SK-N-SH treated with all-trans-retinoic acid at 6 μM for 48 hours (cell line): ENCODE measurements at regions not wholly inside any gene's neighbourhood (a gene's known extent, or its start where the extent isn't known, plus 50 kb on each side); places are given as distances from the start of the nearest gene placed in this dataset.

Experiments
- ATAC-seq: fragments of 200-7000 bp; cut with Tn5 transposase; 3 replicates; pipeline ENCODE4 v1.9.1; 2020; ENCODE audit warnings: mild to moderate bottlenecking, moderate library complexity
- ARNTL ChIP-seq: fragments of 450-650 bp; formaldehyde crosslinking; IDR thresholded peaks from 2 replicates; pipeline ENCODE4 v1.5.0; 2020; ENCODE audit warnings: low read depth, mild to moderate bottlenecking, moderate library complexity, borderline replicate concordance
- BACH2 ChIP-seq: fragments of 250-450 bp; sonication (Bioruptor Pico); IDR thresholded peaks from 2 replicates; pipeline ENCODE4 v1.9.0; 2021; ENCODE audit warnings: mild to moderate bottlenecking, borderline replicate concordance
- CSDC2 ChIP-seq: fragments of 250-450 bp; sonication (Bioruptor Pico); IDR thresholded peaks from 2 replicates; pipeline ENCODE4 v1.5.0; 2020; ENCODE audit warnings: mild to moderate bottlenecking, moderate library complexity
- CSRNP3 ChIP-seq: fragments of 250-450 bp; sonication (Bioruptor Pico); IDR thresholded peaks from 2 replicates; pipeline ENCODE4 v1.5.1; 2021; ENCODE audit warnings: mild to moderate bottlenecking, moderate library complexity
- ESRRG ChIP-seq: fragments of 250-450 bp; sonication (Bioruptor Pico); IDR thresholded peaks from 2 replicates; pipeline ENCODE4 v1.6.1; 2021; ENCODE audit warnings: mild to moderate bottlenecking
- GLIS3 ChIP-seq: fragments of 250-450 bp; sonication (Bioruptor Pico); IDR thresholded peaks from 2 replicates; pipeline ENCODE4 v1.5.0; 2020; ENCODE audit warnings: mild to moderate bottlenecking, moderate library complexity
- ISL1 ChIP-seq: fragments of 250-450 bp; sonication (Bioruptor Pico); IDR thresholded peaks from 2 replicates; pipeline ENCODE4 v2.1.2; 2022; ENCODE audit warnings: mild to moderate bottlenecking, moderate library complexity
- OSR1 ChIP-seq: fragments of 250-450 bp; sonication (Bioruptor Pico); IDR thresholded peaks from 2 replicates; pipeline ENCODE4 v1.8.0; 2022; ENCODE audit warnings: moderate library complexity, mild to moderate bottlenecking, inconsistent platforms
- POU6F1 ChIP-seq: fragments of 250-450 bp; sonication (Bioruptor Pico); IDR thresholded peaks from 2 replicates; pipeline ENCODE4 v1.8.0; 2021; ENCODE audit warnings: low read depth, mild to moderate bottlenecking, moderate library complexity, borderline replicate concordance
- RARB ChIP-seq: fragments of 250-450 bp; sonication (Bioruptor Pico); IDR thresholded peaks from 2 replicates; pipeline ENCODE4 v1.8.0; 2021; ENCODE audit warnings: mild to moderate bottlenecking, moderate library complexity
- SNAI2 ChIP-seq: fragments of 250-450 bp; sonication (Bioruptor Pico); IDR thresholded peaks from 2 replicates; pipeline ENCODE4 v1.5.0; 2020; ENCODE audit warnings: mild to moderate bottlenecking, moderate library complexity
- TOX ChIP-seq: fragments of 250-450 bp; sonication (Bioruptor Pico); IDR thresholded peaks from 2 replicates; pipeline ENCODE4 v1.8.0; 2021; ENCODE audit warnings: mild to moderate bottlenecking, moderate library complexity, borderline replicate concordance
- TSHZ2 ChIP-seq: fragments of 250-450 bp; sonication (Bioruptor Pico); IDR thresholded peaks from 2 replicates; pipeline ENCODE4 v1.5.0; 2020; ENCODE audit warnings: mild to moderate bottlenecking, moderate library complexity
- ZC3H10 ChIP-seq: fragments of 250-450 bp; sonication (Bioruptor Pico); IDR thresholded peaks from 2 replicates; pipeline ENCODE4 v1.5.1; 2021; ENCODE audit warnings: mild to moderate bottlenecking, moderate library complexity
- ZFP3 ChIP-seq: fragments of 250-450 bp; sonication (Bioruptor Pico); IDR thresholded peaks from 2 replicates; pipeline ENCODE4 v1.5.0; 2020; ENCODE audit warnings: mild to moderate bottlenecking, moderate library complexity
- ZFP30 ChIP-seq: fragments of 450-650 bp; formaldehyde crosslinking; IDR thresholded peaks from 2 replicates; pipeline ENCODE4 v1.5.0; 2022; ENCODE audit warnings: mild to moderate bottlenecking, moderate library complexity
- ZNF565 ChIP-seq: fragments of 450-650 bp; formaldehyde crosslinking; conservative IDR thresholded peaks from 2 replicates; pipeline ENCODE4 v1.5.0; 2020; ENCODE audit warnings: low read depth, mild to moderate bottlenecking, moderate library complexity
- ZNF70 ChIP-seq: fragments of 450-650 bp; formaldehyde crosslinking; IDR thresholded peaks from 2 replicates; pipeline ENCODE4 v1.5.0; 2020; ENCODE audit warnings: mild to moderate bottlenecking, moderate library complexity
- ZNF8 ChIP-seq: fragments of 450-650 bp; formaldehyde crosslinking; IDR thresholded peaks from 2 replicates; pipeline ENCODE4 v1.5.0; 2020; ENCODE audit warnings: mild to moderate bottlenecking, moderate library complexity
- TF ChIP-seq, protein P1 (sequence below): fragments of 250-450 bp; sonication (Bioruptor Pico); IDR thresholded peaks from 2 replicates; pipeline ENCODE4 v1.8.0; 2020; ENCODE audit warnings: mild to moderate bottlenecking, moderate library complexity, borderline replicate concordance

DNA sequence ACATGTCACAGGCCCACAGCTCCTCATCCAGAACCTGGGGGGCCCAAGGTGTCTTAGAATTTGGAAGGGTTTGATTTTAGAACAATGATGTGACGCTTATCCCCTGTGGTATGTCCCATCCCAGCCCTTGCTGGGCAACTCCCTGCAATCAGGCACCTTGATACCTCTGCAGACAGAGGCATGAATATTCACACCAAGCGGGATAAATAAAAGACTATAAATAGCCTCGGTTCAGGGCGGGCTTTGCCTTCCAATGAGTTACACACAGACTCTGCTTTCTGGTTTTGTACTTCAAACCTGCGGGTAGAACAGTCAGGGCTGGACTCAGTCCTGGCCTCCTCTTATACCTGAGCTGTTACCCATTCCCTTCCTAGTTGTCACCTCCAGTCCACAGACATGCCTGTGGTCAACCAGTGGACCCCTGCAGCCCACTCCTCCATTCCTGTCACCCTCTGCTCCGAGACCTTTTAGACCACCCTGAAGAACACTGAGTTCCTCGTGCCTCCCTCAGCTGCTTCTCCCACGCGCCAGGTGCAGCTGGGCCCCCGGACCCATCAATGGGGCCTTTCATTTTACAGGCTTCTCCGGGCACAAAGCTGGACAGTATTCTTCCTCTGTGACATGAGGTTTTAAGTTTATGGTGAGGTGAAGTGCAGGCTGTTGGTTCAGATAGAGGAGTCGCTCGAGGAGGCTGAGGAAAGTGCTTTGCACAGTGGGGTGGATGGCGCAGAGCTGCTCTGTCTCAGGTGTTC is 120.1 kb upstream of the TNR start:
- no peak for ATAC-seq
- TF ChIP-seq ZFP30 (no peak), BACH2 (CRISPR knock-in tag) (no peak), CSDC2 (CRISPR knock-in tag) (no peak), ZNF565 (CRISPR knock-in tag) (no peak), TSHZ2 (no peak), ZNF70 (CRISPR knock-in tag) (no peak), ZFP3 (no peak), GLIS3 (CRISPR knock-in tag) (no peak), TOX (no peak), POU6F1 (CRISPR knock-in tag) (no peak)

DNA sequence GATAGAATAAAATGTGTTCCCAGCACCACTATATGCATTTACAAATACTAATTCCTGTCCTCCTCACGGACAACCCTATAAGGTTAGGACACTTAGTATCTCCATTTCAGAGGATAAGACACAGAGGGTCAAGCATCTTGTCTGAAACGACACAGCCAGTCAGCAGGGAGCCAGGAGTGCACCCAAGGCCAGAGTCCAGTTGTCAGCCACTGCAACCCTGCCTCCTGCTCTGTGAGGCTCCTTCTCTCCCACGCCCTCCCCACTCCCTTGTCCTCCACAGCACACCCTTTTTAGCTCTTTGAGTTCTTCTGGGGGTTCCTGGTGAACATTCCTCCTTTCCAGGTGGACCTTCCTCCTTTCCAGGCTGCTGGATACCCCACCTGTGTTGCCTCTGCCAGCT is 119.0 kb upstream of the TNR start:
- TF ChIP-seq, protein P1, sequence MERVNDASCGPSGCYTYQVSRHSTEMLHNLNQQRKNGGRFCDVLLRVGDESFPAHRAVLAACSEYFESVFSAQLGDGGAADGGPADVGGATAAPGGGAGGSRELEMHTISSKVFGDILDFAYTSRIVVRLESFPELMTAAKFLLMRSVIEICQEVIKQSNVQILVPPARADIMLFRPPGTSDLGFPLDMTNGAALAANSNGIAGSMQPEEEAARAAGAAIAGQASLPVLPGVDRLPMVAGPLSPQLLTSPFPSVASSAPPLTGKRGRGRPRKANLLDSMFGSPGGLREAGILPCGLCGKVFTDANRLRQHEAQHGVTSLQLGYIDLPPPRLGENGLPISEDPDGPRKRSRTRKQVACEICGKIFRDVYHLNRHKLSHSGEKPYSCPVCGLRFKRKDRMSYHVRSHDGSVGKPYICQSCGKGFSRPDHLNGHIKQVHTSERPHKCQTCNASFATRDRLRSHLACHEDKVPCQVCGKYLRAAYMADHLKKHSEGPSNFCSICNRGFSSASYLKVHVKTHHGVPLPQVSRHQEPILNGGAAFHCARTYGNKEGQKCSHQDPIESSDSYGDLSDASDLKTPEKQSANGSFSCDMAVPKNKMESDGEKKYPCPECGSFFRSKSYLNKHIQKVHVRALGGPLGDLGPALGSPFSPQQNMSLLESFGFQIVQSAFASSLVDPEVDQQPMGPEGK (CRISPR knock-in tag), result no peak
- no peak for ATAC-seq

GRCh38 chr1:175861626-175862367 is 118.4 kb upstream of the TNR start:
- no peak for TF ChIP-seq SNAI2 (CRISPR knock-in tag)
- TF ChIP-seq OSR1, result no peak
- TF ChIP-seq ZFP3, result no peak
- no peak for TF ChIP-seq TOX
- TF ChIP-seq, protein P1 (CRISPR knock-in tag), result no peak
- TF ChIP-seq ISL1 (CRISPR knock-in tag), result no peak
- TF ChIP-seq ZFP30, result no peak
- TF ChIP-seq CSRNP3 (CRISPR knock-in tag), result no peak
- TF ChIP-seq ARNTL (CRISPR knock-in tag), result no peak
- TF ChIP-seq ZNF70 (CRISPR knock-in tag), result no peak
- TF ChIP-seq BACH2 (CRISPR knock-in tag), result no peak
- no peak for TF ChIP-seq ZC3H10 (CRISPR knock-in tag)
- no peak for ATAC-seq

- ATAC-seq, result no peak
- no peak for TF ChIP-seq RARB
- no peak for TF ChIP-seq ARNTL (CRISPR knock-in tag)
- no peak for TF ChIP-seq SNAI2 (CRISPR knock-in tag)
- no peak for TF ChIP-seq GLIS3 (CRISPR knock-in tag)
- no peak for TF ChIP-seq CSRNP3 (CRISPR knock-in tag)
- no peak for TF ChIP-seq TSHZ2
- no peak for TF ChIP-seq ZNF8 (CRISPR knock-in tag)
- no peak for TF ChIP-seq ESRRG (CRISPR knock-in tag)
- no peak for TF ChIP-seq ZFP3
- no peak for TF ChIP-seq TOX
- no peak for TF ChIP-seq ZNF70 (CRISPR knock-in tag)
Measured at GRCh38 chr1:175857756-175858155, 114.4 kb upstream of the TNR start.
